Nephron progenitor cell (in vitro differentiated cells): ENCODE measurements at regions not wholly inside any gene's neighbourhood (a gene's known extent, or its start where the extent isn't known, plus 50 kb on each side); places are given as distances from the start of the nearest gene placed in this dataset.

Experiments used
- DNase-seq: peaks from one replicate; pipeline ENCODE4 v3.0.0; 2021
- H3K27ac Mint-ChIP-seq: 2 replicates; pipeline ENCODE4 v1.8.0; 2021; ENCODE audit warnings: mild to moderate bottlenecking, moderate library complexity, mixed read lengths
- H3K27me3 Mint-ChIP-seq: 2 replicates; pipeline ENCODE4 v1.8.0; 2021; ENCODE audit warnings: mild to moderate bottlenecking, low read depth, mixed read lengths; ENCODE audit not compliant: poor library complexity
- H3K36me3 Mint-ChIP-seq: 2 replicates; pipeline ENCODE4 v1.8.0; 2021; ENCODE audit warnings: low read depth, mixed read lengths
- H3K4me1 Mint-ChIP-seq: 2 replicates; pipeline ENCODE4 v1.8.0; 2021; ENCODE audit warnings: mixed read lengths
- H3K4me3 Mint-ChIP-seq: 2 replicates; pipeline ENCODE4 v1.8.0; 2021; ENCODE audit warnings: mild to moderate bottlenecking, moderate library complexity, mixed read lengths
- H3K9me3 Mint-ChIP-seq: 2 replicates; pipeline ENCODE4 v1.8.0; 2021; ENCODE audit warnings: mild to moderate bottlenecking, moderate library complexity, mixed read lengths
- TF ChIP-seq, protein P1 (sequence below): fragments of 200-600 bp; sonication (generic); IDR thresholded peaks from 2 replicates; pipeline ENCODE4 v1.5.0; 2021; ENCODE audit warnings: antibody characterized with exemption

DNA sequence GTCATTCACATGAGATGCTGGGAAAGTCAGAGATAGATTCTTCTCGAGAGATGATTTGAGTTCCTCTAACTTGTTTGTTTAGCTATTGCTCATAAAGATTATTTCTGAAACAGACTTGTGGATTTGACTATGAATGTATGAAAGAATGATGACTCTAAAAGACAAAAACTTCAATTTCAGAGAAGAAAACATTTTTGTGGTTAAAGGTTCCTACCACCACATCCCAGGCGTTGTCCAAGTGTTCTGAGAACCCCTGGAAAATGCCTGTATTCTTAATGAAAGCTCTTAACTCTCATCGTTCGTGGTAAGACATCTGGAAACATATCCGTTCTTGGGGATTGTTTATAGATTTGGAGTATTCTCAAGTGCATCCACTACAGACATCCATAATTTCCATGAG lies 228.7 kb downstream of the BARHL2 start:
- no peak overlapping the region for H3K4me3 Mint-ChIP-seq
- H3K9me3 Mint-ChIP-seq, result peaks cover 5% of the 10 kb centered on the region
- no peaks in the 10 kb centered on the region for H3K4me1 Mint-ChIP-seq
- H3K36me3 Mint-ChIP-seq, result no peaks in the 10 kb centered on the region
- no peak overlapping the region for H3K27ac Mint-ChIP-seq
- H3K27me3 Mint-ChIP-seq, result no peaks in the 10 kb centered on the region
- TF ChIP-seq, protein P1, sequence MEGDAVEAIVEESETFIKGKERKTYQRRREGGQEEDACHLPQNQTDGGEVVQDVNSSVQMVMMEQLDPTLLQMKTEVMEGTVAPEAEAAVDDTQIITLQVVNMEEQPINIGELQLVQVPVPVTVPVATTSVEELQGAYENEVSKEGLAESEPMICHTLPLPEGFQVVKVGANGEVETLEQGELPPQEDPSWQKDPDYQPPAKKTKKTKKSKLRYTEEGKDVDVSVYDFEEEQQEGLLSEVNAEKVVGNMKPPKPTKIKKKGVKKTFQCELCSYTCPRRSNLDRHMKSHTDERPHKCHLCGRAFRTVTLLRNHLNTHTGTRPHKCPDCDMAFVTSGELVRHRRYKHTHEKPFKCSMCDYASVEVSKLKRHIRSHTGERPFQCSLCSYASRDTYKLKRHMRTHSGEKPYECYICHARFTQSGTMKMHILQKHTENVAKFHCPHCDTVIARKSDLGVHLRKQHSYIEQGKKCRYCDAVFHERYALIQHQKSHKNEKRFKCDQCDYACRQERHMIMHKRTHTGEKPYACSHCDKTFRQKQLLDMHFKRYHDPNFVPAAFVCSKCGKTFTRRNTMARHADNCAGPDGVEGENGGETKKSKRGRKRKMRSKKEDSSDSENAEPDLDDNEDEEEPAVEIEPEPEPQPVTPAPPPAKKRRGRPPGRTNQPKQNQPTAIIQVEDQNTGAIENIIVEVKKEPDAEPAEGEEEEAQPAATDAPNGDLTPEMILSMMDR, result no peak
- DNase-seq, result no peak

DNA sequence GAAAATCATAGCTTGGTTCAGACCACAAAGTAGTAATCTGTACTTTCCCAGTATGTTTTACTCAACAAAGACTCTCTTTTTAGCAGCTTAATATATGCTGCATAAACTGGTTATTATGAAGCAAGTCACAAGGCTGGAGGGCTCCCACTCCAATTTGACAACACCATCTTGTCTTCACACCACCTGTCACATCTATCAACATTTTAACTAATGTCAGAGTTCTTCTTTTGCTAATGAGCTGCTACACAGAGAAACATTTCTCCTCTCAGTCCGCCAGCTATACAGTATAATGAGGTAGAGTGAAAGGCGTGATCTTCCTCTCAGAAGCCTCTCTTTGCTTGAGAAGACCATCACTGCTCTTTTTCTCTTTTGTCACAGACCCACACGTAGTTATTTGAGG lies 230.1 kb downstream of the BARHL2 start:
- TF ChIP-seq, protein P1, result no peak
- Mint-ChIP-seq H3K9me3 (no peaks in the 10 kb centered on the region), H3K27ac (no peak overlapping the region), H3K27me3 (peaks cover 3% of the 10 kb centered on the region), H3K36me3 (no peaks in the 10 kb centered on the region), H3K4me3 (no peak overlapping the region), H3K4me1 (no peaks in the 10 kb centered on the region)
- DNase-seq, result no peak

DNA sequence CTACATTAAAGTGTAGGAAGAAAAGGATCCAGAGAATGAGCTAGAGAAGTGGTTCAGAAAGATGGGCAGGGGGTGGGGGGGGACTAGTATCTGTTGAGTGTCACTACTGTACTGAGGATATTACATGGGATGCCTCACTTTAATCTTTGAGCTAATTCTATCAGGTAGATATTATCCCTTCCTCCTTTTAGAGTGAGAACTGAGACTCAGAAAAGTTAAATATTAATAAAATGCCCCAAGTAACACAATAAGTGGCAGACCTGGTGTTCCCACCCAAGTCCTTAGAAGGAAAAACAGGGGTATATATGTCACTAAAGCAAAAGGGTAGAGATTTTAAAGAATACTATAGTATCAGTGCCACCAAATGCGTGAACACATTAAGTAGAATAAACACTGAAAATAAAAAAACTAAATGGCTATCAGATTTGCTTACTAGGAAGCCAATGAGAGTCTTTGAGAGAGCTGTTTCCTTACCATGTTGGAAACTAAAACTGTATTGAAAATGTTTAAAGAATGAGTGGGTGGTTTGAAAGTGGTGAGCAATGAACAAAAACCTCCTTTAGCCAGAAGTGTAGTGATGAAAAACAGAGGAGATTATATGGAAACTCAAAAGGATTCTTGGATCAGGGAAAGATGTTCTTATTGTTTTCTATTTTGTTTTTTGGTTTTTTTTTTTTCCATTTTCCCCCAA lies 230.8 kb downstream of the BARHL2 start:
- Mint-ChIP-seq H3K4me1 (no peaks in the 10 kb centered on the region), H3K27ac (no peak overlapping the region), H3K9me3 (no peaks in the 10 kb centered on the region), H3K4me3 (no peak overlapping the region), H3K36me3 (no peaks in the 10 kb centered on the region), H3K27me3 (peaks cover 3% of the 10 kb centered on the region)
- TF ChIP-seq, protein P1, result no peak
- no peak for DNase-seq

DNA sequence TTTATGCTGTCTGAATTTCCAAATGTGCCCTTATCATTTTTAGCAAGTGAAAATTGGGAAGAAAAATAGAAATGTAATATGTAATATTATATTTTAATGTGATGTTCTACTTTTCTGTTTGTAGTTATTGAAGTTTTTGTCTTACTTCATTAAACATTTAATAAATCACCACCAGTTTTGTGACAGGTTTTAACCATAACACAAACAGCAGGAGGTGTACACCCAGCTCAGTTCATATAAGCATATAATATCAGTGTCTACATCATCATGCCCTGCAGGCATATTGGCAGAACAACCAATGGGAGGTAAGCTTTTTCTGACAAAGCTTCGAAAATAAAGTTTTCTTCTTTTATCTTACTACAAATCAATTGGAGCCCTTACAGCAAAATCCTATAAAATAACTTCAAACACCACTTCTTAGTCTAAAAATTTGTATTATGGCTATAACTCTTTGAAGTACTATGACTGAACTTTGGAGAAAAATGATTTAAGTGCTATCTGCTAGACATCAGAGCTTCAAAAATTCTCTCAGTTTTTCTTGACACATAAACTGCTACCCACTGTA lies 236.7 kb downstream of the BARHL2 start:
- TF ChIP-seq, protein P1, result no peak
- H3K27me3 Mint-ChIP-seq, result peaks cover 3% of the 10 kb centered on the region
- no peak overlapping the region for H3K27ac Mint-ChIP-seq
- DNase-seq, result no peak
- H3K4me1 Mint-ChIP-seq, result peaks cover 7% of the 10 kb centered on the region
- no peaks in the 10 kb centered on the region for H3K36me3 Mint-ChIP-seq
- no peaks in the 10 kb centered on the region for H3K9me3 Mint-ChIP-seq
- H3K4me3 Mint-ChIP-seq, result no peak overlapping the region

DNA sequence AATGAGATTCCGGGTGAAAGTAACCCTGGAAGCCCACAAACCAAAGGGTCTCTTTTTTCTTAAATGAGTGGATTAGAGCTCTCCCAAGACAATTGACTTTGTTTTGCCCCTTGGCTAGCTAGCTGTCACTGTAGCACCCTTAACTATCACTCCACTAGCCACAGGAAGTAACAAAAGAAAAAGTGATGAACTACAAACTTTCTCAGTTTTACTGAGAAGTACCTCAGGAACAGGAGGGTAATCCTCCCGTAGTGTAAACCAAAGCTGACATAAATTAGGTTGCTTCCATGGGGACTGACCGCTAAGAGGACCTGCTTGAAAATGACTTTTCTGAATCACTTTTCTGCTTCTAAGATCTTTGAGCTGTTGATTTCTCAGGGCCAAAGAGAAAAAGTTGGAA lies 240.1 kb downstream of the BARHL2 start:
- peak overlapping the region; percentile 17 for H3K27ac Mint-ChIP-seq
- no peak overlapping the region for H3K4me3 Mint-ChIP-seq
- no peak for DNase-seq
- TF ChIP-seq, protein P1, result no peak
- no peaks in the 10 kb centered on the region for H3K9me3 Mint-ChIP-seq
- no peaks in the 10 kb centered on the region for H3K36me3 Mint-ChIP-seq
- H3K4me1 Mint-ChIP-seq, result peaks cover 7% of the 10 kb centered on the region
- peaks cover under 1% of the 10 kb centered on the region for H3K27me3 Mint-ChIP-seq

DNA sequence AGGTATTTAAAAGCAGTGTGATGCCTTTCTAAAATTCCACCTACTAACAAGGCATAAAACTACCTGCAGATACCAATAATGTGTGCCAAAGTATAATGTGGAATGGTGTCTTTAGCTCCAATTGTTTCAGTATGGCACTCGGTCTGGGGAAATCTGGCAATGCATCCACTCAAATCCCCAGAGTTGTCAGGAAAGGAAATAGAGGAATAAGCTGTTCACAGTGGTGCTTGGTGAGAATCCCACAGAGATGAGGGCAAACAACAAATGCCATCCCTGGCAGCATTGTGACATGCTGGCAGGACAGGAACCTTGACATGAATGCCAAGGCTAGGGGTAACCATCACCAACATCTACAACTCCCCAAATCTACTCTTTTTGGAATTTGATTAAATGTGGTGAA lies 240.7 kb downstream of the BARHL2 start:
- H3K4me3 Mint-ChIP-seq, result no peak overlapping the region
- H3K36me3 Mint-ChIP-seq, result no peaks in the 10 kb centered on the region
- no peak for DNase-seq
- no peak overlapping the region for H3K27ac Mint-ChIP-seq
- no peaks in the 10 kb centered on the region for H3K27me3 Mint-ChIP-seq
- no peaks in the 10 kb centered on the region for H3K9me3 Mint-ChIP-seq
- H3K4me1 Mint-ChIP-seq, result peaks cover 7% of the 10 kb centered on the region
- TF ChIP-seq, protein P1, result no peak
